Neural progenitor cell (in vitro differentiated cells): ENCODE measurements at regions not wholly inside any gene's neighbourhood (a gene's known extent, or its start where the extent isn't known, plus 50 kb on each side); places are given as distances from the start of the nearest gene placed in this dataset.

Source experiments
- DNase-seq: peaks from one replicate; pipeline ENCODE4 v3.0.0-alpha.2; 2016; ENCODE audit warnings: low spot score
- H2AFZ ChIP-seq: fragments of 200-600 bp; sonication (generic); replicated peaks from 2 replicates; pipeline ENCODE4 v1.6.1; 2016; ENCODE audit warnings: antibody characterized with exemption
- H3F3A ChIP-seq: fragments of 200-600 bp; sonication (generic); 2 replicates; pipeline ENCODE4 v1.6.1; 2016; ENCODE audit warnings: antibody characterized with exemption, low read depth
- H3K27ac ChIP-seq: fragments of 200-600 bp; sonication (generic); 2 replicates; pipeline ENCODE4 v1.5.1; 2016; ENCODE audit warnings: mild to moderate bottlenecking
- H3K27me3 ChIP-seq: fragments of 200-600 bp; sonication (generic); 2 replicates; pipeline ENCODE4 v1.6.1; 2016; ENCODE audit warnings: mild to moderate bottlenecking, moderate library complexity
- H3K36me3 ChIP-seq: fragments of 200-600 bp; sonication (generic); 2 replicates; pipeline ENCODE4 v1.5.1; 2016
- H3K4me1 ChIP-seq: fragments of 200-600 bp; sonication (generic); 2 replicates; pipeline ENCODE4 v1.6.1; 2016; ENCODE audit warnings: mixed run types
- H3K4me2 ChIP-seq: fragments of 200-600 bp; sonication (generic); 2 replicates; pipeline ENCODE4 v1.6.1; 2016
- H3K4me3 ChIP-seq: fragments of 200-600 bp; sonication (generic); 2 replicates; pipeline ENCODE4 v1.5.1; 2016
- H3K79me2 ChIP-seq: fragments of 200-600 bp; sonication (generic); 2 replicates; pipeline ENCODE4 v1.6.1; 2016; ENCODE audit warnings: low read depth
- H3K9ac ChIP-seq: fragments of 200-600 bp; sonication (generic); 2 replicates; pipeline ENCODE4 v1.6.1; 2016
- H3K9me3 ChIP-seq: fragments of 200-600 bp; sonication (generic); 2 replicates; pipeline ENCODE4 v1.5.1; 2016; ENCODE audit warnings: low read depth
- H4K20me1 ChIP-seq: fragments of 200-600 bp; sonication (generic); 2 replicates; pipeline ENCODE4 v1.6.1; 2016; ENCODE audit warnings: low read depth
- H3K27ac Mint-ChIP-seq: 3 replicates; pipeline ENCODE4 v1.8.0; 2021; ENCODE audit warnings: mixed read lengths
- H3K27me3 Mint-ChIP-seq: 2 replicates; pipeline ENCODE4 v1.8.0; 2022; ENCODE audit warnings: low read depth, mild to moderate bottlenecking, inconsistent platforms, moderate library complexity, mixed read lengths; ENCODE audit not compliant: insufficient read depth
- H3K36me3 Mint-ChIP-seq: 3 replicates; pipeline ENCODE4 v1.8.0; 2021; ENCODE audit warnings: mixed read lengths
- H3K4me1 Mint-ChIP-seq: 3 replicates; pipeline ENCODE4 v1.8.0; 2021; ENCODE audit warnings: mixed read lengths
- H3K4me3 Mint-ChIP-seq: 3 replicates; pipeline ENCODE4 v1.8.0; 2021; ENCODE audit warnings: mild to moderate bottlenecking, moderate library complexity, mixed read lengths
- H3K9me3 Mint-ChIP-seq: 3 replicates; pipeline ENCODE4 v1.8.0; 2020; ENCODE audit warnings: mixed read lengths
- CTCF ChIP-seq: fragments of 200-600 bp; sonication (generic); IDR thresholded peaks from 2 replicates; pipeline ENCODE4 v1.5.1; 2017; ENCODE audit warnings: antibody characterized with exemption, mild to moderate bottlenecking
- EZH2 ChIP-seq: fragments of 200-600 bp; sonication (generic); IDR thresholded peaks from 2 replicates; pipeline ENCODE4 v1.6.1; 2017; ENCODE audit warnings: antibody characterized with exemption, mild to moderate bottlenecking, moderate library complexity
- EZH2phosphoT487 ChIP-seq: fragments of 200-600 bp; sonication (generic); IDR thresholded peaks from 2 replicates; pipeline ENCODE4 v1.6.1; 2017; ENCODE audit warnings: antibody characterized with exemption

- DNase-seq, result no peak
- Mint-ChIP-seq H3K27ac (no peak overlapping the region), H3K9me3 (no peaks in the 10 kb centered on the region), H3K27me3 (no peaks in the 10 kb centered on the region), H3K4me1 (peaks cover 4% of the 10 kb centered on the region), H3K36me3 (no peaks in the 10 kb centered on the region), H3K4me3 (no peak overlapping the region)
- H3K4me3 ChIP-seq, result no peak overlapping the region
- no peak for TF ChIP-seq EZH2
- no peak for TF ChIP-seq CTCF
- no peak for TF ChIP-seq EZH2phosphoT487
- no peak overlapping the region for H2AFZ ChIP-seq
- no peaks in the 10 kb centered on the region for H3K79me2 ChIP-seq
- H4K20me1 ChIP-seq, result no peaks in the 10 kb centered on the region
- no peaks in the 10 kb centered on the region for H3F3A ChIP-seq
- no peak overlapping the region for H3K4me2 ChIP-seq
- H3K27ac ChIP-seq, result no peak overlapping the region
- H3K4me1 ChIP-seq, result no peaks in the 10 kb centered on the region
- no peaks in the 10 kb centered on the region for H3K27me3 ChIP-seq
- H3K9ac ChIP-seq, result no peak overlapping the region
- H3K9me3 ChIP-seq, result no peaks in the 10 kb centered on the region
- H3K36me3 ChIP-seq, result no peaks in the 10 kb centered on the region
Measured at GRCh38 chr6:132898376-132898775, 84.0 kb downstream of the RPS12 start.

GRCh38 chr6:132900849-132901248 lies 86.5 kb downstream of the RPS12 start:
- Histone ChIP-seq H3K9me3 (no peaks in the 10 kb centered on the region), H3F3A (no peaks in the 10 kb centered on the region), H3K27me3 (no peaks in the 10 kb centered on the region), H2AFZ (no peak overlapping the region), H3K4me1 (no peaks in the 10 kb centered on the region), H3K4me2 (no peak overlapping the region), H3K4me3 (no peak overlapping the region), H3K27ac (no peak overlapping the region), H3K36me3 (no peaks in the 10 kb centered on the region), H3K79me2 (no peaks in the 10 kb centered on the region), H4K20me1 (no peaks in the 10 kb centered on the region), H3K9ac (no peak overlapping the region)
- Mint-ChIP-seq H3K27ac (no peak overlapping the region), H3K4me3 (no peak overlapping the region), H3K36me3 (no peaks in the 10 kb centered on the region), H3K9me3 (no peaks in the 10 kb centered on the region), H3K27me3 (no peaks in the 10 kb centered on the region), H3K4me1 (peaks cover 4% of the 10 kb centered on the region)
- no peak for DNase-seq
- no peak for TF ChIP-seq EZH2
- no peak for TF ChIP-seq EZH2phosphoT487
- TF ChIP-seq CTCF, result no peak

- Histone ChIP-seq H3K4me1 (no peaks in the 10 kb centered on the region), H3K9ac (no peak overlapping the region), H3K36me3 (no peaks in the 10 kb centered on the region), H3F3A (no peaks in the 10 kb centered on the region), H3K9me3 (no peaks in the 10 kb centered on the region), H4K20me1 (no peaks in the 10 kb centered on the region), H2AFZ (no peak overlapping the region), H3K27ac (no peak overlapping the region), H3K4me3 (no peak overlapping the region), H3K27me3 (no peaks in the 10 kb centered on the region), H3K79me2 (no peaks in the 10 kb centered on the region), H3K4me2 (no peak overlapping the region)
- Mint-ChIP-seq H3K36me3 (no peaks in the 10 kb centered on the region), H3K4me1 (peaks cover 4% of the 10 kb centered on the region), H3K27me3 (no peaks in the 10 kb centered on the region), H3K9me3 (no peaks in the 10 kb centered on the region), H3K27ac (no peak overlapping the region), H3K4me3 (no peak overlapping the region)
- DNase-seq, result no peak
- no peak for TF ChIP-seq EZH2phosphoT487
- TF ChIP-seq CTCF, result no peak
- no peak for TF ChIP-seq EZH2
Measured at GRCh38 chr6:132902901-132903300, 88.5 kb downstream of the RPS12 start.

DNA sequence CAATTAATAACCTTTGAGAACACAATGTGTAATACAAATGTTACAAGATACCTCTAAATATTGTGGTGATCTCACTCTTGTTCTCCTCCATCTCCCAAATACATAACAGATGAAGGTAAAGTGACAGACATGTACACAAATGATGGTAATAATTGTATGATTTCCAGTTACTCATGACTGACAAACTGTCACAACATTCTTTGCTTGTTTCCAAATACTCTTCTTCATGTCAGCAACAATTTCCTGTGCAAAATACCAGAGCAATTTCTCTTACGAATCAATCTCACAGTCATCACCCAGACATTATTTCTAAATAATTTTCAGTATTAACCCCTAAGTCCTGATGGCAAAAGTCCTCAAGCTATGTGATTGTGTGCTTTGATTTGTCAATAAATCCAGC lies 92.9 kb downstream of the RPS12 start:
- Histone ChIP-seq H3K27ac (no peak overlapping the region), H3K4me3 (no peak overlapping the region), H2AFZ (no peak overlapping the region), H3K79me2 (no peaks in the 10 kb centered on the region), H3K4me1 (no peaks in the 10 kb centered on the region), H4K20me1 (no peaks in the 10 kb centered on the region), H3F3A (no peaks in the 10 kb centered on the region), H3K9ac (no peak overlapping the region), H3K36me3 (no peaks in the 10 kb centered on the region), H3K27me3 (no peaks in the 10 kb centered on the region), H3K9me3 (no peaks in the 10 kb centered on the region), H3K4me2 (no peak overlapping the region)
- Mint-ChIP-seq H3K27me3 (peaks cover 2% of the 10 kb centered on the region), H3K4me3 (no peak overlapping the region), H3K36me3 (no peaks in the 10 kb centered on the region), H3K4me1 (no peaks in the 10 kb centered on the region), H3K27ac (no peak overlapping the region), H3K9me3 (no peaks in the 10 kb centered on the region)
- no peak for TF ChIP-seq EZH2
- no peak for DNase-seq
